Heart right ventricle (tissue), 16 donors: ENCODE measurements at regions not wholly inside any gene's neighbourhood (a gene's known extent, or its start where the extent isn't known, plus 50 kb on each side); places are given as distances from the start of the nearest gene placed in this dataset.

Source experiments
- ATAC-seq, 8 donors: fragments of 200-7000 bp; cut with Tn5 transposase; one replicate each; pipeline ENCODE4 v1.9.1; 2020; ENCODE audit warnings: mild to moderate bottlenecking in 8 of 8, moderate library complexity in 8 of 8, moderate number of reproducible peaks in 1 of 8
- DNase-seq, 2 donors: peaks; one replicate each; pipeline ENCODE4 v3.0.0-alpha.2; 2020
- H3K27ac ChIP-seq, 10 donors: fragments of 200-600 bp; sonication (generic) in 2 of 10; one replicate each; pipeline versions ENCODE4 v1.5.0 to v1.8.0; 2020 to 2022; ENCODE audit warnings: mild to moderate bottlenecking in 3 of 10
- H3K27me3 ChIP-seq, 7 donors: fragments of 200-600 bp; one replicate each; pipeline ENCODE4 v1.8.0; 2021 to 2022; ENCODE audit warnings: mild to moderate bottlenecking in 2 of 7
- H3K36me3 ChIP-seq, 9 donors: fragments of 200-600 bp; sonication (generic) in 1 of 9; one replicate each; pipeline versions ENCODE4 v1.5.0 to v1.8.0; 2020 to 2022; ENCODE audit warnings: mild to moderate bottlenecking in 2 of 9
- H3K4me1 ChIP-seq, 9 donors: fragments of 200-600 bp; sonication (generic) in 1 of 9; one replicate each; pipeline versions ENCODE4 v1.5.0 to v1.8.0; 2020 to 2022; ENCODE audit warnings: mild to moderate bottlenecking in 4 of 9
- H3K4me3 ChIP-seq, 10 donors: fragments of 200-600 bp; sonication (generic) in 2 of 10; one replicate each; pipeline versions ENCODE4 v1.5.0 to v1.8.0; 2020 to 2022; ENCODE audit warnings: mild to moderate bottlenecking in 7 of 10, moderate library complexity in 2 of 10
- H3K9me3 ChIP-seq, 11 donors: fragments of 200-600 bp in 10 of 11; sonication (generic) in 2 of 11; one replicate each; pipeline versions ENCODE4 v1.5.0 to v1.8.0; 2013 to 2022; ENCODE audit warnings: mild to moderate bottlenecking in 2 of 11, control low read depth in 1 of 11, moderate library complexity in 1 of 11
- WGBS, 2 donors: extraction: QIAGEN DNeasy Blood & Tissue Kit; methylation state at CpG; one replicate each; pipeline ENCODE4 v1.1.7; 2013; ENCODE audit warnings: inconsistent platforms in 1 of 2; 5-methylcytosine and 5-hydroxymethylcytosine counted together
- intact Hi-C, 10 donors: fragments of 100-400 bp; cut with DNase I; formaldehyde crosslinking; loops; one replicate each; pipeline versions ENCODE4 v1.11.1 to v1.14.2; 2022
- TF ChIP-seq, protein P1 (sequence below), 9 donors: fragments of 200-600 bp; sonication (generic) in 2 of 9; IDR thresholded peaks; one replicate each; pipeline versions ENCODE4 v1.5.0 to v1.8.0; 2021 to 2022; ENCODE audit warnings: antibody characterized with exemption in 9 of 9, mild to moderate bottlenecking in 5 of 9, moderate library complexity in 1 of 9
- donor health status: Arrhythmogenic right ventricular cardiomyopathy.
- donor health status: ischemic (EF 13 %, LVEDD 7.1; RV severe dilation, severe dysfunction).
- donor health status: healthy with polysubstance abuse.
- donor health status: DM: no; HTN: yes; CAD: no.
- donor health status: DM: no; HTN: no; CAD: no.
- donor health status: ischemic (EF 25% LVEDD 6.9; RV normal size, moderate dysfunction).
- donor health status: ischemic (EF 25% LVEDD 5.7; RV mildly dilated, moderate dysfunction).
- donor health status: healthy.
- donor health status: DM: yes; HTN: yes; CAD: no.
- donor health status: Ischemic cardiomyopathy.
- donor health status: ischemic (EF 35%, LVEDD 5.7; RV mildly dilated, moderate dysfunction).
- donor health status: nonischemic (EF 11% LVEDD 7.7; RV severe dilation, severe dysfunction).
- donor health status: DM: yes; HTN: yes; CAD: no.
- donor health status: PGD.
- donor health status: ischemic (EF 29% LVEDD 5.4; RV normal size, mild dysfunction).
- donor health status: nonischemic (EF 23%, LVEDD 6.1; RV moderate dilation, normal function).

DNA sequence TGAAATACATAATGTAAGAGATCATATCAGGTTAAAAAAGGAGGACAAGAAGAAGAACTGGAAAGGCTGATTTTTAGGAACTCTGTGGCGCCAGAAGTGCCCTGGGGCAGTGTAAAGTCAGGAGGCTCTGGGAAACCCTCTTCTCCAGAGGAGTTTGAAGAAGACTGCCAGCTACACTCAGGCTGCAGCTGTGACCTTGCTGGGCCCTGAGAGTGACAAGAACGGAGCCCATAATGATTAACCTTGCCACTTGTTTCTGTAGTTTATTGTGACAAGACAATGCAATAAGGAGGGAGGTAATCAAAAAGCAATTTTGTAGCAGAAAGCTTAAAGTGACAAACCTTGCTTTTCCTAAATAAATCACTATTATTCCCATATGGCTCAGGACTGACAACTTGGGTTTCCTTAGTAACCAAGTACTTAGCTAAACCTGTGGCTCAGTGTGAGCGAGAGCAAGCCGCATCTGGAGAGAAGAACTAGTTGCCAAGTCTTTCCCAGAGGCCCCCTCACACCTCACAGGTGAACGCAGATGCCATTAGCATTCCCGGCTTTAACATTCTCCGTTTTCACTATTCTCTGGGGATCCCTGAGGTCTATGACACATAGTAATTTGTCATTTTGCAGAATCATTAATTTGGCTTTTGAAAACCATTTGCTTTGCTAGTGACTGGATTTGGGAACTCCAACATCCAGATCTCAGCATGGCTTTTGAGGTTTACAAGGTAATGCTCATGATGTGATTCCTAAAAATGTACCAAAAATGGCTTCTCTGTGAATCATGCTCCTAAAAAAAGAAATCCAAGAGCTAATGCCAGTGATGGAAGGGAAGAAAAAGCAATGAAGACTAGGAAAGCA is 115.9 kb downstream of the OMA1 start:
- peaks cover 0 to 19% (median 4%) of the 10 kb centered on the region in 9 donors for H3K4me1 ChIP-seq
- H3K27me3 ChIP-seq, result no peaks in the 10 kb centered on the region
- H3K27ac ChIP-seq, result no peak overlapping the region
- intact Hi-C loops, result no loop called here
- H3K4me3 ChIP-seq, result no peak overlapping the region
- H3K9me3 ChIP-seq, result peaks cover 0 to 5% (median 0%) of the 10 kb centered on the region in 11 donors
- H3K36me3 ChIP-seq, result no peaks in the 10 kb centered on the region
- DNase-seq, result no peak
- WGBS, 2 donors, result 80 to 87% methylated on average over 7 of the region's 7 CpGs
- peak in 1 of 8 donors; percentile 41 for ATAC-seq
- TF ChIP-seq, protein P1, sequence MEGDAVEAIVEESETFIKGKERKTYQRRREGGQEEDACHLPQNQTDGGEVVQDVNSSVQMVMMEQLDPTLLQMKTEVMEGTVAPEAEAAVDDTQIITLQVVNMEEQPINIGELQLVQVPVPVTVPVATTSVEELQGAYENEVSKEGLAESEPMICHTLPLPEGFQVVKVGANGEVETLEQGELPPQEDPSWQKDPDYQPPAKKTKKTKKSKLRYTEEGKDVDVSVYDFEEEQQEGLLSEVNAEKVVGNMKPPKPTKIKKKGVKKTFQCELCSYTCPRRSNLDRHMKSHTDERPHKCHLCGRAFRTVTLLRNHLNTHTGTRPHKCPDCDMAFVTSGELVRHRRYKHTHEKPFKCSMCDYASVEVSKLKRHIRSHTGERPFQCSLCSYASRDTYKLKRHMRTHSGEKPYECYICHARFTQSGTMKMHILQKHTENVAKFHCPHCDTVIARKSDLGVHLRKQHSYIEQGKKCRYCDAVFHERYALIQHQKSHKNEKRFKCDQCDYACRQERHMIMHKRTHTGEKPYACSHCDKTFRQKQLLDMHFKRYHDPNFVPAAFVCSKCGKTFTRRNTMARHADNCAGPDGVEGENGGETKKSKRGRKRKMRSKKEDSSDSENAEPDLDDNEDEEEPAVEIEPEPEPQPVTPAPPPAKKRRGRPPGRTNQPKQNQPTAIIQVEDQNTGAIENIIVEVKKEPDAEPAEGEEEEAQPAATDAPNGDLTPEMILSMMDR (IDR thresholded peaks at IDR 0.05), result no peak

DNA sequence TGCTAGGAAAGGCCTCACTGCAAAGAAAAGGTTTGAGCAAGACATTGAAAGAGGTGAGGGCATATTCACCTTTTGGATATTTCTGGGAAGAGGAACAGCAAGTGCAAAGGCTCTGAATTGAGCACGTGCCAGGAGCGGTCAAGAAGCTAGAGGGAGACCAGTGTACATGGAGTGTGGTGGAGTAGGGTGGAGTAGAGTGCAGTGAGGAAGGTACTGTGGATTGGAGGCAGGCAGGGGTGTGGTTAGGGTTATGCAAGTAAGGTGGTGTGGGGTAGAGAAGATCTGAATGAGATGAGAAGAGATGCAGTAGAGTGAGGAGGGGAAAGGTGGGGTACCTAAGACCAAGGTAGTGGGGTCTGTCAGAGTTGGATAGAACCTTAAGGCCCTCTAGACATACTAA is 119.6 kb downstream of the OMA1 start:
- intact Hi-C loops, result no loop called here
- no peak overlapping the region for H3K27ac ChIP-seq
- H3K27me3 ChIP-seq, result no peaks in the 10 kb centered on the region
- no peaks in the 10 kb centered on the region for H3K36me3 ChIP-seq
- H3K9me3 ChIP-seq, result peaks cover 0 to 5% (median 0%) of the 10 kb centered on the region in 11 donors
- peaks cover 0 to 8% (median 0%) of the 10 kb centered on the region in 9 donors for H3K4me1 ChIP-seq
- no peak for ATAC-seq
- DNase-seq, result no peak
- TF ChIP-seq, protein P1 (IDR thresholded peaks at IDR 0.05), result no peak
- no peak overlapping the region for H3K4me3 ChIP-seq
- 95 to 98% methylated on average over 2 of the region's 2 CpGs for WGBS, 2 donors

DNA sequence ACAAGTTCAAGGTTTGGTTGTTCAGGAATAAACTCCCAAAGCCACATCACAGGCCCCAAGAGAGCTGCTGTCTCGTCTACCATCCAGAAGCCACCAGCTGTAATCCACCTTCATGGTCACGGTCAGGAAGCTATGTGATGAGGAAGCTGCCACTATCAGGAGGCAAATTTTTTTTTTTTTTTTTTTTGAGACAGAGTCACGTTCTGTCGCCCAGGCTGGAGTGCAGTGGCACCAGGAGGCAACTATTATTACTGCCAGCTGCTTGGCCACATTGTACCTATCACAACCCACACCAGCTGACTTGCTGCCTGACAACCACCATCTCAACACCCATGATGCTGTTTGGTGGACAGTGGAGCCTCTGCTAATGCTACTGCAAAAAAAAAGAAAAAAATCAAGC is 124.1 kb downstream of the OMA1 start:
- Histone ChIP-seq H3K4me1 (no peaks in the 10 kb centered on the region), H3K36me3 (no peaks in the 10 kb centered on the region), H3K27ac (no peak overlapping the region), H3K9me3 (no peaks in the 10 kb centered on the region), H3K4me3 (no peak overlapping the region), H3K27me3 (no peaks in the 10 kb centered on the region)
- 71 to 75% methylated on average over 4 of the region's 4 CpGs for WGBS, 2 donors
- TF ChIP-seq, protein P1 (IDR thresholded peaks at IDR 0.05), result no peak
- DNase-seq, result no peak
- intact Hi-C loops, result no loop called here
- no peak for ATAC-seq

DNA sequence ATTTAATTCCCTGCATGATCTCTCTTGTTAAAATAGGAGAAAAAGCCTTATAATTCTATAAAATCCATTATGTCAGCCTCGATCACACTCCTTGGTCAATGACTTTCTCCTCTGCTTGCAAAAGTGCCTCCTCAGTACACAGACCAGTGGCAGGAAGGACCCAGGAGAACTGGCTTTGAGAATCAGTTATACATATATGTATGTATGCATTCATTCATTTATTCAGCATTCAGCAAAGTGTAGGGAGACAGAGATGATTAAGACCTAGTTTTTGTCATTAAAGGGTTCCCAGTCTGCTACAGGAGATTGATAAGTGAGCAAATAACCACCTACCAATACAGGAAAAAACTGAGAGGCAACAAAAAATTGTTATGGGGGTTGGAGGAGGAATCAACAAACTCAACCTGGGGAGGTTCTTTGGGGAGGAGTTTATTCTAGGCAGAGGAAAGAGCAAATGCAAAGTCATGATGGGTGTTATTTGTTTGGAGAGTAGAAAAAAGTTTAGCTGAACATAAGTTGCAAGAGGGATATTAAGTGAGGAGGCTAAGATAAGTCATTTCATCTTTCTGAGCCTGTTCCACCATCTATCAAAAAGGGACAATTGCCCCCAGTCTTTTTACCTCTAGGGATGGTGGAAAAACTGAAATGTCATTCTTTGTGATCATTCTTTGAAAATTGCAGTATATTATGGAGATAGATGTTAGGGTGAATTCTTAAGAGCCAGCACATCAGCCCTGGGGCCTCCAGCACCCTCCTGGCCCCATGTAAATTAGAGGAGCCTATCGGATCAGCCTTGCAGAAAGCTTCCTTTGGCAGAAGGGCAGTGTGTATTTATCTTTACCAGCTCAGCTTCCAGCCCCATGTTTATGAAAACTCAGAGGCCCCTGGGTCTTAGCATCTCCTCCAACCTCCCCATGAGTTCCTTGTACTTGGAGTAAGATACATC is 128.0 kb downstream of the OMA1 start:
- Histone ChIP-seq H3K27ac (no peak overlapping the region), H3K4me1 (no peaks in the 10 kb centered on the region), H3K4me3 (no peak overlapping the region), H3K27me3 (no peaks in the 10 kb centered on the region), H3K36me3 (no peaks in the 10 kb centered on the region), H3K9me3 (no peaks in the 10 kb centered on the region)
- WGBS, 2 donors, result 84 to 86% methylated on average over 2 of the region's 2 CpGs
- no peak for DNase-seq
- ATAC-seq, result no peak
- TF ChIP-seq, protein P1 (IDR thresholded peaks at IDR 0.05), result no peak
- intact Hi-C loops, result no loop called here
